GM21825 (cell line): ENCODE measurements at regions not wholly inside any gene's neighbourhood (a gene's known extent, or its start where the extent isn't known, plus 50 kb on each side); places are given as distances from the start of the nearest gene placed in this dataset.

Experiments used
- ATAC-seq: cut with Tn5 transposase; IDR thresholded peaks from one replicate; pipeline ENCODE4 v1.9.1; 2021; ENCODE audit warnings: mild to moderate bottlenecking, moderate library complexity; ENCODE audit not compliant: unreplicated experiment

DNA sequence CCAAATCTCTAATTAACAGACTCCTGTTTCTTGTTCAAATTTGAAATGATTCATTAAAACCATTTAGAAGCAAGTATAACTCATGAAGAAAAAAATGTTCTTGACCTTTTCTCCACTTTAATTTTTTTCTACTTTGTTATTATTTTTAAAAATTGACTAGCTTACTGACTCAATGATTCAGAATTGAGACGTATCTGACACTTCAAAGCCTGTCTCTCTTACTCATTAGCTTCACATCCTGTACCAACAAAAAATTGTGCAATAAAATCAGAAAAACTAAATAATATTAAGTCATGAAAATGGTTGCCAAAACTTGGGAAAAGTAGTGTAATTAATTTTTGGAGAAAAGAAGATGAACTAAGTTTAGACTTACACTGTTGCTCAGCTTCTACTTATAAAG, 331.2 kb downstream of the SLC16A7 start:
- no peak for ATAC-seq

DNA sequence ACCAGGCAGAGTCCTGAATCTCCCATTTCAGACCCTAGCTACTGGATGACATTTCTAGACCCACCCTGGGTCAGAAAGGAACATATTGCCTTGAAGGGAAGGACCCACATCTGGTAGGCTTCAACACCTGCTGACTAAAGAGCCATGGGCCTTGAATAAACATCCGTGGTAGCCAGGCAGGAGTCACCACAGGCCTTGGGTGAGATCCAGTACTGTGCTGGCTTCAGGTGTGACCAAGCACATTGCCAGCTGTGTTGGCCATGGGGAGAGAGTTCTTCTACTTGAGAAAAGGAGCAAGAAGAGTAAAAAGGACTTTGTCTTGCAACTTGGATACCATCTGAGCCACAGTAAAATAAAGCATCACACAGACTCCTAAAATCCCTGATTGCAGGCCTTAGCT, 332.6 kb downstream of the SLC16A7 start:
- no peak for ATAC-seq

GRCh38 chr12:59929110-59929509, 333.3 kb downstream of the SLC16A7 start:
- no peak for ATAC-seq

DNA sequence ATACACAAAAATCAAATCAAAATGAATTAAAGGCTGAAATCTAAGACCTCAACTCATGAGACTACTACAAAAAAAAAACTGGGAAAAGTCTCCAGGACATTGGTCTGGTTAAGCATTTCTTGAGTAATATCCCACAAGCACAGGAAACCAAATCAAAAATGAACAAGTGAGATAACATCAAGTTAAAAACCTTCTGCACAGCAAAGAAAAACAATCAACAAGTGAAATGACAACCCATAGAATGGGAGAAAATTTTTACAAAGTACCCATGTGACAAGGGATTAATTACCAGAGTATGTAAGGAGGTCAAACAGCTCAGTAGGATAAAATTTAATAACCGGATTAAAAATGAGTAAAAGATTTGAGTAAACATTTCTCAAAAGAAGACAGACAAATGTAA, 338.7 kb downstream of the SLC16A7 start:
- no peak for ATAC-seq

- ATAC-seq = no peak
Observed at GRCh38 chr12:59936534-59936933, 340.7 kb downstream of the SLC16A7 start.

DNA sequence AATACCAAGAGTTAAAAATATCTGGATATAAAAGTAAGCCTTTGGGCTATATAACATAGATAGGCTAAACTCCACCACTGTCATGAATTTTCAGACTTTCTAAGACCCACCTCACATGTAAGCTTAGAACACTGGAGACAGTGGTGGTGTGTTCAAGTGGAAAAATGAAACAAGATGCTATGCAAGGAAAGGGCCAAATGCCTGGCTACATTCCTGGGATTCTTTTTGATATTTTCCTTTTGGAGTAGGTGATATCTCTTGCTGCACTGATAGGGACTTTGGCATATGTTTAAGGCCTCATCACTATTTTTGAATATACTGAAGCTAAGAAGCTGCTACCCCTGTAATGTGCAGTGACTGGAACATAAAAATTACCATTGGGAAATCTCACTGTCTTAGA, 341.3 kb downstream of the SLC16A7 start:
- ATAC-seq = no peak

DNA sequence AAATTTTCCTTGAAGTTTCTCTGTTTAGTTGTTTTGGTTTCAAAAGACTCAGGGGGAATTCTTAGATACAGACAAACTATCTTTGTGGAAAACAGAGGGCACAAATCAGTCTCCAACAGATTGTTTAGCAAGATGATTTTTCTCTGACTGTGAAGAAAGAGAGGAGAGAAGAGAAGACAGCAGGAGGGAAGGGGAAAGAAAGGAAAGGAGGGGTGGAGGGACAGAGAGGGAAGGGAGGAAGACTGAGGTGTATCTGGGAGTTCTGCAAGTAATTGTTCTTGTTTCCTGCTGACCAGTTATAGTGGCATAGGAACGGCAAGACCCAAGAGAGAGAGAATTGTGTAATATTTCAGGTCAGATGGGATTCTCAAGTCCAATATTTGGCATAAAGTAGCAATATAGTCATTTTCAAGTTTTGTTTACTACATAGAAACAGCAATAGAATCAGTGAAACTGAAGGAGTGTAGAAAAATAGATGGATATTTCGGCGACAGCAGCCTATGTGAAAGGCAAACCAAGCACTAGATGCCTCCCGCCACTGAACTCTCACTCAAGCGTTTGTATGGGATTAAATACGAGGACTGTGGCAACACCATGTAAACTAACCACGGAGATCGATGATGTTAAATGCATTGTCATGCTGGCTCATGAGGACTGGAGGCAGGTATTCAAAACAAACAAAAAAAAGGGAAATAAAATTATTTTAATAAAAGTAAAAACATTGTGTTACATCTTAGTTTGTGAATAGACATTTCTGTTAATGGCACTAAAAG, 342.5 kb downstream of the SLC16A7 start:
- no peak for ATAC-seq

- no peak for ATAC-seq
Observed at GRCh38 chr12:59940631-59941342, 345.0 kb downstream of the SLC16A7 start.

- no peak for ATAC-seq
Observed at GRCh38 chr12:59941461-59941860, 345.6 kb downstream of the SLC16A7 start.

- no peak for ATAC-seq
Observed at GRCh38 chr12:59944177-59944576, 348.3 kb downstream of the SLC16A7 start.

DNA sequence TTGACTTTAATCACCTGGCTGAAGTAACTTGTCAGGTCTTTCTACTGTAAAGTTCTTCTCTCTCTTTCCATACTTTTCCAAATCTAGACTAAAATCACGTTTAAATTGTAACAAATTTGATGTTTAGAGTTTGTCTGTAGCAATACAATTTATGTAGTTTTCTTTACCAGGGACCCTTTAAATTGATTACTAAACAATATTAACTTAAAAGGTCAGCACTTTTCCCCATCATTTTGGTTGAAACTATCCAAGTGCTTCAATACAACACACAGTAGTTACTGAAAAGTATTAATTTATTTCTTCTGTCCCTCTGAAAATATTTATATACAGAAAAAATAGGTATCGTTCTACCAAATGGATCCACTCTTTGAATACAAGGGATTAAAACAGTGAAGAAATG, 350.8 kb downstream of the SLC16A7 start:
- ATAC-seq = no peak

DNA sequence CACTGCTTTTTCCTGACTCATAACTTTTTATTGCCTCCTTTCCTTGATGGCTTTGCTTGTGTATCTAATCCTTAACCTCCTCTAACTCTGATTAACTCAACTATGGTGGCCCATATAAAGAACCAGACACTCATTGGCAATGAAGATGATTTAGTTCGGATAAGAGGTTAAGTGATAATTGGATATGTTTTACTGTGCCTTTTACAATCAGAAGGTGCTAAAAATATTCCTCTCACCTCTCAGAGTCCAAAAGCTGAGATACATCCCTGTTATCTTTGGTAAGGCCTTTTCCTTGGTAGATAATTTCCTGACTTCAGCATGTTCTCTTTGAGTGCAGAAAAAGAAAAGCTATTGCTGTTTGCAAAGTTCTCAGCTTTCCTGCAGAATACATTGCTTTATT, 367.7 kb downstream of the SLC16A7 start:
- no peak for ATAC-seq

DNA sequence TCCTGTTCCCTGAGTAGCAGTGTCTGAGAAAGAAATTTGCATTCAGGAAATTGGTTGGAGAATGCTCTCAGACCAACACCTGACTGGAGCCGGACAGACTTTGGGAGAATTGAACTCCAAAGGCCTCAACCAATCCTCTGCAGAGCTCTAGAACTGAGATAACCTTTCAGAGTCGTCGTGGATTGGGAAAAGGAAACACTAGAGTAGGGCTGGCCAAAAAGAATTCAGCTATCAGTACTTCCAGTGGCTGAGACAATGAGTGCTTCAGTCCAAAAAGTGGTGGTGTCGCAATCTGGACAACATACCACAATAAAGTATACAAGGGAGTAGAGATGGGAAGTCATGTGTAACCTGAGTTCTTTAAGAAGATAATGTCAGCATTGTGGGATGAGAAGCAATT, 377.1 kb downstream of the SLC16A7 start:
- no peak for ATAC-seq

DNA sequence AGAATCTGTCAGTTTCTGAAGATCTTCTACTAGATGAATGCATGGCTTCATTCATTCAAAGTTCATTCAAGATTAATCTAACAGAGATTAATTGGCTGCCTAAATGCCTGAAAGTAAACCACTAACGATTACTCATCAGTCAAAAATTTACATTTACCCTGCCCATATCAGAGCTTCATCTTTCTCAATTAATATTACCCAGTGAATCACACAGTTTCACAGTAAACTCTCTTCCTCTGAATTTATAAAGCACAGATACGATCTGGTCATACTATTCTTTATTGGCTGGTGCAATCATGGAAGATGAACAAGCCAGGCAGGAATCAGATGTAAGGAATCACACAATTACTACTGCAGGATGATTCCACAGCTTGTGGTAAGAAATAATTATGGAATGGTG, 377.7 kb downstream of the SLC16A7 start:
- no peak for ATAC-seq

- no peak for ATAC-seq
Observed at GRCh38 chr12:59977779-59978178, 381.9 kb downstream of the SLC16A7 start.

DNA sequence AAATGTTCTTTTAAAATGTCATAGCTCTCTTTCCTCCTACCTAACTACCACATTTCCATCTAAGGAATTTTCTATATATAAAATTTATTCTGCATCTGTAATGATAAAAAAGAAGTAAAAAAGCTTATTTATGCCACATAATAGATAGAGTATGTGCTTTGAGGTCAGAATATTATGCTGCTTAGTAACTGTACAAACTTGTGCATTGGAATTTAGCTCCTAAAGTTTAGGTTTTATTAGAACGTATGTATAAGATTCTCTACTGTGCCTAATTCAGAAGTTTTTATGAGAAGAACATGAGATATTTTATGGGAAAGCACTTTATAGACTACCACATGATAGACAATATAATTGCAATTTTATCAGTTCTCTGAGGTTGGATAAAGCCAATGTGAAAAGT, 384.6 kb downstream of the SLC16A7 start:
- ATAC-seq = no peak

DNA sequence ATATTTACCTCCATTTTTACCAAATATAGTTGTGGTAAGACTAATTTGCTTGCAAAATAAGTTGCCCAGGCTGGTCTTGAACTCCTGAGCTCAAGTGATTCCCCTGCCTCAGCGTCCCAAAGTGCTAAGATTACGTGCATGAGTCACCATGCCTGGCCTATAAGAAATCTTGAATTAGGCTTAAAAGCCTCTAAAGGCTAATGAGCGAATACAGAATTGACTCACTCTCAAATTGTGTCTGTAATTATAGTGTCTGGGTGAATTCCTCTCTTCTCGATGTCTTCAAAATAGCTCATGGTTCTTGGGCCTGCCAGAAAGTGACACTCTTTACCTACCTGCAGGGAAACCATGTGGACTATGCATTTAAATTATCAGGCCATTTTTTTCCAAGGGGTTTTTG, 403.5 kb downstream of the SLC16A7 start:
- ATAC-seq = no peak

DNA sequence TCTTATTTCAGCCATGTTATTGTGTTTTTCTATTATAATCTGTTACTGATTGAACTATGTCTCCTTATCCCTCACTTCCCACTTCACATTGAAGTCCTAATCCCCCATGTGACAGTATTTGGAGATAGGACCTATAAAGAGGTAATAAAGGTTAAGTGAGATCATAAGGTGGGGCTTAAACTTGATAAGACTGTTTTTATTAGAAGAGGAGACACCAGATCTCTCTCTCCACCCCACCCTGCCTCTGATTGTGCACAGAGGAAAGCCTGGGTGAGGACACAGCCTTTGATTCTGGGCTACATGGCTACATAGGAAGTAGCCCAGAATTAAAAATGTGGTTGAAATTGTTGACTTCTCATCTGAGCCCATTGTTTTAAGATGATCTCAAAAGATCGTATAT, 414.7 kb downstream of the SLC16A7 start:
- ATAC-seq = no peak

- ATAC-seq = no peak
Observed at GRCh38 chr12:60012659-60013058, 416.8 kb downstream of the SLC16A7 start.

DNA sequence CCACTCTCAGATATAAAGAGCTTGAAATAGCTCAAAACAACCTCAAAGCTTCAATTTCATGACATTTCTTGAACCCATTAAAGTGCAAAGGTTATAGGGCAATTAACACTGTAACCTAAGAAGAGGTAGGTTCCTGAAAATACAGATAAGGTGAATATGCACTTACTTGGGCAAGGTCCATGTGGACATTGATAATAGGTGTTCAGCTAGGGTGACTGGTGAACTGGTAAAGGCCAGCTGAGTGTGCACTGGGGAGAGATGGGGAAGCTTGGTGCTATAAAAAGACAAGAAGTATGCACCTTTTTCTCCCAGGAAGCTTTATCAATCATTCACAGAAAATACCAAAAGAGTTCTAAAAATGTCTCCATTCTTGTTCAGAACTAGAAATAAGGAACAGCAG, 418.6 kb downstream of the SLC16A7 start:
- no peak for ATAC-seq

GRCh38 chr12:60020068-60020467, 424.2 kb downstream of the SLC16A7 start:
- ATAC-seq = no peak

DNA sequence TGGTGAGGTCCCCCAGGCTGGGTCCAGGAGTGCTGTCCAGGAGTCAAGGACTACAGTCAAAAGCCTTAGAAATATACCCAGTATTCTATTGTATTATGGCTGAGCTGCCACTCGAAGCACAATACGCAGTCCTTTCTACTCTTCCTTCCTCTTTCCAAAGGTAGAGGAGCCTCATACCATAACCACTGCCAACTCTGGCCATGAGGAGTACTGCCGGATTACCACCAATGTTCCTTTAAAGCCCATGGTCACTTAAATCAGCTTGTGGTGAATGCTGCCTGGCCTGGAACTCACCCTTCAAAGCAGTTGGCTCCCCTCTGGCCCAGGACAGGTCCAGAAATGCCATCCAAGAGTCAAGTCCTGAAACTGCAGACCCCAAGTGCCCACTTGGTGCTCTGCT, 425.4 kb downstream of the SLC16A7 start:
- no peak for ATAC-seq

DNA sequence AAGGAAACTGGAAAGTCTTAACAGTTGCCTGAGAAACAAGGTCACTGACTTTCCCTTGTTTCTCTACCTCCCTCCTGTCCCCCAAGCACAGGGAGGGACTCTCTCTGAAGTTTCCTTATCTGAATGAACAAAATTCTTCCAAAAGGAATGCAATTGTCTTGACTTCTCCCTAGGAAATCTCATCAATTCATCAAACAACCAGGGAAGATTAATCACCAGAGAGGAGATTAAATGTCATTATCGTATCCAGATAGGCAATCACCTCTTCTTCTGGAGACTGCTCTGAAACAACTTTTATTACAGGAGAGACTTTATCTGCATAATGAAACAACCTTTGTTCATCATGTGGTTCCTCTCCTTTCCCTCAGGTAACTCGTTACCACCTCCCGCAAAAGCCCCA, 431.4 kb downstream of the SLC16A7 start:
- no peak for ATAC-seq
